SU-DHL-6 (cell line): ENCODE measurements at regions not wholly inside any gene's neighbourhood (a gene's known extent, or its start where the extent isn't known, plus 50 kb on each side); places are given as distances from the start of the nearest gene placed in this dataset.

ENCODE experiments used
- H2AFZ ChIP-seq: fragments of 200-600 bp; sonication (generic); 2 replicates; pipeline ENCODE4 v1.6.1; 2014; ENCODE audit warnings: low read depth, mild to moderate bottlenecking, moderate library complexity, mixed read lengths, antibody characterized with exemption, low read length; ENCODE audit not compliant: severe bottlenecking
- H3F3A ChIP-seq: fragments of 200-600 bp; shearing (Covaris generic); 2 replicates; pipeline ENCODE4 v1.6.0; 2016; ENCODE audit warnings: antibody characterized with exemption, mild to moderate bottlenecking; ENCODE audit not compliant: insufficient read depth
- H3K27ac ChIP-seq: fragments of 200-600 bp; sonication (generic); 2 replicates; pipeline ENCODE4 v1.5.1; 2016; ENCODE audit warnings: low read depth, mild to moderate bottlenecking, low read length, moderate library complexity, mixed read lengths
- H3K27me3 ChIP-seq: fragments of 200-600 bp; sonication (generic), shearing (Covaris generic); 2 replicates; pipeline ENCODE4 v1.6.0; 2014; ENCODE audit warnings: mild to moderate bottlenecking, low read length
- H3K36me3 ChIP-seq: fragments of 200-600 bp; sonication (generic); 2 replicates; pipeline ENCODE4 v1.6.1; 2014; ENCODE audit warnings: mild to moderate bottlenecking, low read length, mixed read lengths
- H3K4me2 ChIP-seq: fragments of 300-600, 200-600 bp; shearing (Covaris generic), sonication (generic); 2 replicates; pipeline ENCODE4 v1.6.0; 2014; ENCODE audit warnings: low read length, low read depth, mild to moderate bottlenecking; ENCODE audit not compliant: poor library complexity, severe bottlenecking
- H3K4me3 ChIP-seq: fragments of 200-600 bp; sonication (generic); 2 replicates; pipeline ENCODE4 v1.5.1; 2014; ENCODE audit warnings: antibody characterized with exemption, low read length, mild to moderate bottlenecking, mixed read lengths; ENCODE audit not compliant: insufficient read depth, poor library complexity, severe bottlenecking
- H3K79me2 ChIP-seq: fragments of 200-600 bp; sonication (generic); 2 replicates; pipeline ENCODE4 v1.6.1; 2014; ENCODE audit warnings: mild to moderate bottlenecking, low read length, moderate library complexity; ENCODE audit not compliant: insufficient read depth
- H3K9ac ChIP-seq: fragments of 200-600 bp; sonication (generic); 2 replicates; pipeline ENCODE4 v1.7.0; 2014; ENCODE audit warnings: mild to moderate bottlenecking, low read length
- H3K9me2 ChIP-seq: fragments of 200-600 bp; sonication (generic); replicated peaks from 2 replicates; pipeline ENCODE4 v1.6.1; 2014; ENCODE audit warnings: low read length; ENCODE audit not compliant: insufficient read depth
- H3K9me3 ChIP-seq: fragments of 200-600 bp; sonication (generic); 2 replicates; pipeline ENCODE4 v1.6.1; 2014; ENCODE audit warnings: low read length, mixed read lengths; ENCODE audit not compliant: insufficient read depth
- H4K20me1 ChIP-seq: fragments of 200-600 bp; sonication (generic); 2 replicates; pipeline ENCODE4 v1.6.1; 2014; ENCODE audit warnings: low read depth, mild to moderate bottlenecking, antibody characterized with exemption, low read length, moderate library complexity, mixed read lengths
- EZH2phosphoT487 ChIP-seq: fragments of 200-600 bp; sonication (generic), shearing (Covaris generic); conservative IDR thresholded peaks from 2 replicates; pipeline ENCODE4 v1.6.1; 2018; ENCODE audit warnings: mild to moderate bottlenecking, antibody characterized with exemption, low read length, moderate library complexity, mixed read lengths
- TF ChIP-seq, protein P1 (sequence below): fragments of 200-600 bp; sonication (generic); IDR thresholded peaks from one replicate; pipeline ENCODE4 v1.5.1; 2017; ENCODE audit warnings: antibody characterized with exemption, mild to moderate bottlenecking, low read length, moderate library complexity; ENCODE audit not compliant: insufficient read depth, poor library complexity, severe bottlenecking

- Histone ChIP-seq H4K20me1 (no peaks in the 10 kb centered on the region), H3K9ac (no peak overlapping the region), H2AFZ (no peak overlapping the region), H3K9me2 (no peaks in the 10 kb centered on the region), H3K9me3 (no peaks in the 10 kb centered on the region), H3K36me3 (no peaks in the 10 kb centered on the region), H3F3A (no peaks in the 10 kb centered on the region), H3K27ac (no peak overlapping the region), H3K27me3 (no peaks in the 10 kb centered on the region), H3K4me2 (no peak overlapping the region), H3K4me3 (no peak overlapping the region), H3K79me2 (no peaks in the 10 kb centered on the region)
- TF ChIP-seq, protein P1, sequence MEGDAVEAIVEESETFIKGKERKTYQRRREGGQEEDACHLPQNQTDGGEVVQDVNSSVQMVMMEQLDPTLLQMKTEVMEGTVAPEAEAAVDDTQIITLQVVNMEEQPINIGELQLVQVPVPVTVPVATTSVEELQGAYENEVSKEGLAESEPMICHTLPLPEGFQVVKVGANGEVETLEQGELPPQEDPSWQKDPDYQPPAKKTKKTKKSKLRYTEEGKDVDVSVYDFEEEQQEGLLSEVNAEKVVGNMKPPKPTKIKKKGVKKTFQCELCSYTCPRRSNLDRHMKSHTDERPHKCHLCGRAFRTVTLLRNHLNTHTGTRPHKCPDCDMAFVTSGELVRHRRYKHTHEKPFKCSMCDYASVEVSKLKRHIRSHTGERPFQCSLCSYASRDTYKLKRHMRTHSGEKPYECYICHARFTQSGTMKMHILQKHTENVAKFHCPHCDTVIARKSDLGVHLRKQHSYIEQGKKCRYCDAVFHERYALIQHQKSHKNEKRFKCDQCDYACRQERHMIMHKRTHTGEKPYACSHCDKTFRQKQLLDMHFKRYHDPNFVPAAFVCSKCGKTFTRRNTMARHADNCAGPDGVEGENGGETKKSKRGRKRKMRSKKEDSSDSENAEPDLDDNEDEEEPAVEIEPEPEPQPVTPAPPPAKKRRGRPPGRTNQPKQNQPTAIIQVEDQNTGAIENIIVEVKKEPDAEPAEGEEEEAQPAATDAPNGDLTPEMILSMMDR: no peak
- TF ChIP-seq EZH2phosphoT487: no peak
Observed at GRCh38 chr10:78912361-78913218, 156.2 kb upstream of the ZMIZ1 start.

- Histone ChIP-seq H3K27ac (no peak overlapping the region), H2AFZ (no peak overlapping the region), H3K9me3 (no peaks in the 10 kb centered on the region), H3K4me2 (no peak overlapping the region), H3K4me3 (no peak overlapping the region), H4K20me1 (no peaks in the 10 kb centered on the region), H3F3A (no peaks in the 10 kb centered on the region), H3K36me3 (no peaks in the 10 kb centered on the region), H3K79me2 (no peaks in the 10 kb centered on the region), H3K9me2 (no peaks in the 10 kb centered on the region), H3K9ac (no peak overlapping the region), H3K27me3 (no peaks in the 10 kb centered on the region)
- TF ChIP-seq, protein P1: no peak
- TF ChIP-seq EZH2phosphoT487: no peak
Observed at GRCh38 chr10:78913219-78914059, 155.3 kb upstream of the ZMIZ1 start.

- Histone ChIP-seq H3K4me2 (no peak overlapping the region), H3K9ac (no peak overlapping the region), H3K36me3 (no peaks in the 10 kb centered on the region)
Observed at GRCh38 chr10:78914060-78914378, 154.7 kb upstream of the ZMIZ1 start.

More at GRCh38 chr10:78914060-78914378, 154.7 kb upstream of the ZMIZ1 start:
- Histone ChIP-seq H3K9me3 (no peaks in the 10 kb centered on the region), H3K9me2 (no peaks in the 10 kb centered on the region), H3F3A (no peaks in the 10 kb centered on the region), H3K27me3 (no peaks in the 10 kb centered on the region), H2AFZ (no peak overlapping the region), H3K79me2 (no peaks in the 10 kb centered on the region), H4K20me1 (no peaks in the 10 kb centered on the region), H3K27ac (no peak overlapping the region), H3K4me3 (no peak overlapping the region)
- TF ChIP-seq EZH2phosphoT487: no peak
- TF ChIP-seq, protein P1: no peak
